GM12874 (cell line): ENCODE measurements at regions not wholly inside any gene's neighbourhood (a gene's known extent, or its start where the extent isn't known, plus 50 kb on each side); places are given as distances from the start of the nearest gene placed in this dataset.

Source experiments
- CTCF ChIP-seq: IDR thresholded peaks from 2 replicates; pipeline ENCODE4 v1.5.1; 2011; ENCODE audit warnings: low read depth, mild to moderate bottlenecking, control low read depth, low read length, moderate library complexity; ENCODE audit not compliant: insufficient read depth

GRCh38 chr2:188788621-188789020 is 185.6 kb upstream of the COL3A1 start:
- TF ChIP-seq CTCF: no peak

- TF ChIP-seq CTCF: no peak
These were observed 184.2 kb upstream of the COL3A1 start for GRCh38 chr2:188789951-188790350.

GRCh38 chr2:188795762-188796161 is 178.4 kb upstream of the COL3A1 start:
- TF ChIP-seq CTCF: no peak

GRCh38 chr2:188797371-188797770 is 176.8 kb upstream of the COL3A1 start:
- no peak for TF ChIP-seq CTCF

GRCh38 chr2:188798159-188798558 is 176.0 kb upstream of the COL3A1 start:
- no peak for TF ChIP-seq CTCF

- TF ChIP-seq CTCF: no peak
These were observed 169.0 kb upstream of the COL3A1 start for GRCh38 chr2:188805219-188805618.

GRCh38 chr2:188808947-188809355 is 165.2 kb upstream of the COL3A1 start:
- TF ChIP-seq CTCF: no peak

GRCh38 chr2:188810586-188810985 is 163.6 kb upstream of the COL3A1 start:
- TF ChIP-seq CTCF: no peak
